ENCODE measurements at regions not wholly inside any gene's neighbourhood (a gene's known extent, or its start where the extent isn't known, plus 50 kb on each side); places are given as distances from the start of the nearest gene placed in this dataset.

DNA sequence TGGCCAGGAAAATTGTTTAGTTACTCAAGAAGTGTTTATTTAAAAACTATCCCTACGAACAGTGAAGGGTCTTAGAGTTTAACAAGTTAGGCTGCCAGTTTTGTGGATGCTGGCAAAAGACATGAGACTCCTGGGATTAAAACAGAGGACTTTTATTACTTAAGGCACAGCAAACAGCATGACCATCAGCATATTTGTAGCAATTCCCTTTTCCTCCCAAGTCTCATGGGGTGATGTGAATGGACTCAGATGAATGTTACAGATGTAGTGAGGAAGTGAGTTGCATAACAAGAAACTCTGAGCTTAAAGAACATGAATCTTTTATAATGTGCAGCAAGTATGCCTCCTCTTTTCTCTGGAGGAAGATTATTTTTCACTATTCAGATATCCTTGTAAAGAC lies 695.8 kb downstream of the RPS29 start:
- ATAC-seq: no peak
- no peak for TF ChIP-seq CTCF (IDR thresholded peaks at IDR 0.05)
- no peak for DNase-seq

GRCh38 chr14:48876806-48877340 lies 709.3 kb downstream of the RPS29 start:
- H3K27me3 ChIP-seq: no peaks in the 10 kb centered on the region
- H3K9me3 ChIP-seq: no peaks in the 10 kb centered on the region
- DNase-seq (no peak), ATAC-seq (no peak)
- H3K4me3 ChIP-seq: no peak overlapping the region
- H3K27ac ChIP-seq: no peak overlapping the region
- no peak for TF ChIP-seq CTCF (IDR thresholded peaks at IDR 0.05)
- H3K4me1 ChIP-seq: no peaks in the 10 kb centered on the region
- H3K36me3 ChIP-seq: no peaks in the 10 kb centered on the region
- intact Hi-C loops (cut with DNase I): no loop called here

More for the DNA sequence above, 695.8 kb downstream of the RPS29 start:
- intact Hi-C loops (cut with DNase I): no loop called here
- H3K4me1 ChIP-seq: no peaks in the 10 kb centered on the region
- no peak overlapping the region for H3K27ac ChIP-seq
- H3K27me3 ChIP-seq: no peaks in the 10 kb centered on the region
- no peaks in the 10 kb centered on the region for H3K36me3 ChIP-seq
- no peaks in the 10 kb centered on the region for H3K9me3 ChIP-seq
- H3K4me3 ChIP-seq: no peak overlapping the region

DNA sequence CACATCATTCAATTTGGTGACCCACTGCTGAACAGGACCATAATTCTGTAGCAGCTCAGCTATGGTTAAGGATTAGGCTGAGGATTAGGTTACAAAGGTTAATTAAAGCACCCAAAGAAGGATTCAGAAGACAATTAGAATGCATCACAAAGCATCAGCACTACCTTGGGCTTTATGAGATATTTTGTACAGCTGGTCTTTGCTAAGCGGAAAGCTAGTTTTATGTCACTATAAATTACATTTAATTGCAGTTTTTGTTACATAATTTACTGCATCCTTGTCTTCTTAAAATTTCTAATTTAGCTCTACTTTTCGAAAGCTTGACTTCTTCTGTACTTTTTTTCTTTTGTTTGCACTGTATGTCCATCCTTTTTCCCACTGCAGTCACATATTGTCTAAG lies 711.5 kb downstream of the RPS29 start:
- no peak overlapping the region for H3K4me3 ChIP-seq
- no peak overlapping the region for H3K27ac ChIP-seq
- no peak for DNase-seq
- H3K36me3 ChIP-seq: no peaks in the 10 kb centered on the region
- no peaks in the 10 kb centered on the region for H3K27me3 ChIP-seq
- no peak for TF ChIP-seq CTCF (IDR thresholded peaks at IDR 0.05)
- no peak for ATAC-seq
- no peaks in the 10 kb centered on the region for H3K4me1 ChIP-seq
- intact Hi-C loops (cut with DNase I): no loop called here
- no peaks in the 10 kb centered on the region for H3K9me3 ChIP-seq

DNA sequence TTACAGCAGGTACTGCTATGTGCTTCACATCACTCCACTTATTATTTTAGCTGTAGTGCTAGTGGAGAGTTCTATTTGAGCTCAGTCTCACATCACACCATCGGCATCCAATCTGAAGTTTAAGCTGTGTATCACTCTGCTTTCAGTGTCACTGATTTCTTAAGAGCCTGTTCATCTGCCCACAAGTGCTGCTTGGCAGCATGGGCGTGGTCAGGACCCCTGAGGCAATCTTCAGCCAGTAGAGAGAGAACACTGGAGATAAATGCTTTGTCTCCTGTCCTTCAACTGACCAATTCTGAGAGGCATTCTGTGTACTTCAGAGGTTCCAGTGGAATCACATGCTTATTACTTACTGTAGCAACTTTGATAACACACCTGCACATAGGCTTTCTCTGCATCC lies 728.8 kb downstream of the RPS29 start:
- Histone ChIP-seq H3K4me3 (no peak overlapping the region), H3K4me1 (no peaks in the 10 kb centered on the region), H3K36me3 (no peaks in the 10 kb centered on the region), H3K27ac (no peak overlapping the region), H3K9me3 (no peaks in the 10 kb centered on the region), H3K27me3 (no peaks in the 10 kb centered on the region)
- ATAC-seq (no peak), DNase-seq (no peak)
- intact Hi-C loops (cut with DNase I): no loop called here
- no peak for TF ChIP-seq CTCF (IDR thresholded peaks at IDR 0.05)

GRCh38 chr14:48853159-48853558 lies 733.0 kb downstream of the RPS29 start:
- peak; percentile 74 for ATAC-seq
- Histone ChIP-seq H3K4me3 (no peak overlapping the region), H3K27me3 (no peaks in the 10 kb centered on the region), H3K9me3 (no peaks in the 10 kb centered on the region), H3K4me1 (no peaks in the 10 kb centered on the region), H3K36me3 (no peaks in the 10 kb centered on the region), H3K27ac (no peak overlapping the region)
- no peak for TF ChIP-seq CTCF (IDR thresholded peaks at IDR 0.05)
- intact Hi-C loops (cut with DNase I): no loop called here
- DNase-seq: no peak

Measured in left lung (tissue), 4 donors.